HL-60 (cell line): ENCODE measurements at regions not wholly inside any gene's neighbourhood (a gene's known extent, or its start where the extent isn't known, plus 50 kb on each side); places are given as distances from the start of the nearest gene placed in this dataset.

Experiments used
- CTCF ChIP-seq: IDR thresholded peaks from one replicate; pipeline ENCODE4 v1.5.1; 2011; ENCODE audit warnings: low read length, control low read depth, inconsistent platforms; ENCODE audit not compliant: insufficient read depth
- POLR2AphosphoS5 ChIP-seq: IDR thresholded peaks from 2 replicates; pipeline ENCODE4 v1.6.1; 2012; ENCODE audit warnings: low read depth
- REST ChIP-seq: IDR thresholded peaks from 2 replicates; pipeline ENCODE4 v1.6.1; 2012; ENCODE audit warnings: low read depth; ENCODE audit not compliant: insufficient replicate concordance

- TF ChIP-seq CTCF, result no peak
- TF ChIP-seq REST, result no peak
- TF ChIP-seq POLR2AphosphoS5, result no peak
Measured at GRCh38 chr16:5944971-5945370, 847.4 kb upstream of the EEF2KMT start.
